ENCODE measurements at regions not wholly inside any gene's neighbourhood (a gene's known extent, or its start where the extent isn't known, plus 50 kb on each side); places are given as distances from the start of the nearest gene placed in this dataset.

- no peak for DNase-seq (ENCODE audit: low read depth)
- Histone ChIP-seq H3K27me3 (replicated peaks; ENCODE audit: control insufficient read depth, insufficient read depth, low read length) (no peaks in the 10 kb centered on the region), H3K9me3 (ENCODE audit: control insufficient read depth, low read length) (peaks cover 7% of the 10 kb centered on the region), H3K36me3 (ENCODE audit: control insufficient read depth, insufficient read depth, low read length, severe bottlenecking) (no peaks in the 10 kb centered on the region), H3K9ac (ENCODE audit: low read length) (no peak overlapping the region), H3K4me1 (ENCODE audit: control insufficient read depth, insufficient read depth, low read length) (peaks cover 14% of the 10 kb centered on the region), H3K4me3 (ENCODE audit: low read length) (no peak overlapping the region)
Observed at GRCh38 chr20:1824181-1824580, 71.0 kb upstream of the SIRPA start.

GRCh38 chr20:1823450-1823844 lies 71.8 kb upstream of the SIRPA start:
- H3K9ac ChIP-seq (ENCODE audit: low read length) = no peak overlapping the region
- DNase-seq (ENCODE audit: low read depth) = no peak
- H3K4me3 ChIP-seq (ENCODE audit: low read length) = no peak overlapping the region
- peaks cover 14% of the 10 kb centered on the region for H3K4me1 ChIP-seq (ENCODE audit: control insufficient read depth, insufficient read depth, low read length)
- no peaks in the 10 kb centered on the region for H3K27me3 ChIP-seq (replicated peaks; ENCODE audit: control insufficient read depth, insufficient read depth, low read length)
- H3K9me3 ChIP-seq (ENCODE audit: control insufficient read depth, low read length) = peaks cover 7% of the 10 kb centered on the region
- H3K36me3 ChIP-seq (ENCODE audit: control insufficient read depth, insufficient read depth, low read length, severe bottlenecking) = no peaks in the 10 kb centered on the region

- no peaks in the 10 kb centered on the region for H3K27me3 ChIP-seq (replicated peaks; ENCODE audit: control insufficient read depth, insufficient read depth, low read length)
- H3K36me3 ChIP-seq (ENCODE audit: control insufficient read depth, insufficient read depth, low read length, severe bottlenecking) = no peaks in the 10 kb centered on the region
- peaks cover 10% of the 10 kb centered on the region for H3K4me1 ChIP-seq (ENCODE audit: control insufficient read depth, insufficient read depth, low read length)
- H3K9me3 ChIP-seq (ENCODE audit: control insufficient read depth, low read length) = peaks cover 7% of the 10 kb centered on the region
- DNase-seq (ENCODE audit: low read depth) = no peak
- no peak overlapping the region for H3K4me3 ChIP-seq (ENCODE audit: low read length)
- no peak overlapping the region for H3K9ac ChIP-seq (ENCODE audit: low read length)
Observed at GRCh38 chr20:1822564-1823449, 72.4 kb upstream of the SIRPA start.

GRCh38 chr20:1820138-1821079 lies 74.8 kb upstream of the SIRPA start:
- peaks cover 20% of the 10 kb centered on the region for H3K4me1 ChIP-seq (ENCODE audit: control insufficient read depth, insufficient read depth, low read length)
- H3K27me3 ChIP-seq (replicated peaks; ENCODE audit: control insufficient read depth, insufficient read depth, low read length) = no peaks in the 10 kb centered on the region
- H3K4me3 ChIP-seq (ENCODE audit: low read length) = no peak overlapping the region
- peaks cover 7% of the 10 kb centered on the region for H3K9me3 ChIP-seq (ENCODE audit: control insufficient read depth, low read length)
- no peak overlapping the region for H3K9ac ChIP-seq (ENCODE audit: low read length)
- no peak for DNase-seq (ENCODE audit: low read depth)
- no peaks in the 10 kb centered on the region for H3K36me3 ChIP-seq (ENCODE audit: control insufficient read depth, insufficient read depth, low read length, severe bottlenecking)

- Histone ChIP-seq H3K9me3 (ENCODE audit: control insufficient read depth, low read length) (peaks cover 7% of the 10 kb centered on the region), H3K27me3 (replicated peaks; ENCODE audit: control insufficient read depth, insufficient read depth, low read length) (no peaks in the 10 kb centered on the region), H3K36me3 (ENCODE audit: control insufficient read depth, insufficient read depth, low read length, severe bottlenecking) (no peaks in the 10 kb centered on the region), H3K4me1 (ENCODE audit: control insufficient read depth, insufficient read depth, low read length) (peaks cover 16% of the 10 kb centered on the region), H3K4me3 (ENCODE audit: low read length) (no peak overlapping the region), H3K9ac (ENCODE audit: low read length) (no peak overlapping the region)
- DNase-seq (ENCODE audit: low read depth) = no peak
Observed at GRCh38 chr20:1819311-1820137, 75.7 kb upstream of the SIRPA start.

GRCh38 chr20:1818895-1819294 lies 76.3 kb upstream of the SIRPA start:
- Histone ChIP-seq H3K36me3 (ENCODE audit: control insufficient read depth, insufficient read depth, low read length, severe bottlenecking) (no peaks in the 10 kb centered on the region), H3K9me3 (ENCODE audit: control insufficient read depth, low read length) (peaks cover 7% of the 10 kb centered on the region), H3K27me3 (replicated peaks; ENCODE audit: control insufficient read depth, insufficient read depth, low read length) (no peaks in the 10 kb centered on the region), H3K9ac (ENCODE audit: low read length) (peak overlapping the region; percentile 30), H3K4me1 (ENCODE audit: control insufficient read depth, insufficient read depth, low read length) (peaks cover 16% of the 10 kb centered on the region), H3K4me3 (ENCODE audit: low read length) (no peak overlapping the region)
- DNase-seq (ENCODE audit: low read depth) = no peak

GRCh38 chr20:1818247-1818840 lies 76.9 kb upstream of the SIRPA start:
- Histone ChIP-seq H3K4me1 (ENCODE audit: control insufficient read depth, insufficient read depth, low read length) (peaks cover 21% of the 10 kb centered on the region), H3K27me3 (replicated peaks; ENCODE audit: control insufficient read depth, insufficient read depth, low read length) (no peaks in the 10 kb centered on the region), H3K36me3 (ENCODE audit: control insufficient read depth, insufficient read depth, low read length, severe bottlenecking) (no peaks in the 10 kb centered on the region), H3K9me3 (ENCODE audit: control insufficient read depth, low read length) (peaks cover 7% of the 10 kb centered on the region), H3K9ac (ENCODE audit: low read length) (peak overlapping the region; percentile 30), H3K4me3 (ENCODE audit: low read length) (no peak overlapping the region)
- no peak for DNase-seq (ENCODE audit: low read depth)

- no peak overlapping the region for H3K9ac ChIP-seq (ENCODE audit: low read length)
- peaks cover 7% of the 10 kb centered on the region for H3K9me3 ChIP-seq (ENCODE audit: control insufficient read depth, low read length)
- no peaks in the 10 kb centered on the region for H3K36me3 ChIP-seq (ENCODE audit: control insufficient read depth, insufficient read depth, low read length, severe bottlenecking)
- no peaks in the 10 kb centered on the region for H3K27me3 ChIP-seq (replicated peaks; ENCODE audit: control insufficient read depth, insufficient read depth, low read length)
- no peak for DNase-seq (ENCODE audit: low read depth)
- H3K4me1 ChIP-seq (ENCODE audit: control insufficient read depth, insufficient read depth, low read length) = peaks cover 26% of the 10 kb centered on the region
- no peak overlapping the region for H3K4me3 ChIP-seq (ENCODE audit: low read length)
Observed at GRCh38 chr20:1817577-1818211, 77.5 kb upstream of the SIRPA start.

GRCh38 chr20:1816384-1817381 lies 78.5 kb upstream of the SIRPA start:
- Histone ChIP-seq H3K4me3 (ENCODE audit: low read length) (no peak overlapping the region), H3K27me3 (replicated peaks; ENCODE audit: control insufficient read depth, insufficient read depth, low read length) (no peaks in the 10 kb centered on the region), H3K36me3 (ENCODE audit: control insufficient read depth, insufficient read depth, low read length, severe bottlenecking) (no peaks in the 10 kb centered on the region), H3K9ac (ENCODE audit: low read length) (no peak overlapping the region), H3K9me3 (ENCODE audit: control insufficient read depth, low read length) (no peaks in the 10 kb centered on the region), H3K4me1 (ENCODE audit: control insufficient read depth, insufficient read depth, low read length) (peaks cover 35% of the 10 kb centered on the region)
- DNase-seq (ENCODE audit: low read depth) = peak; percentile 70

Measured in adipocyte (in vitro differentiated cells).